GM21390 (cell line): ENCODE measurements at regions not wholly inside any gene's neighbourhood (a gene's known extent, or its start where the extent isn't known, plus 50 kb on each side); places are given as distances from the start of the nearest gene placed in this dataset.
"Not testable (repeated sequence)": the region's sequence is repeated elsewhere in the genome, so short reads cannot be mapped to it uniquely, and the experiment has no call there.

Experiments
- ATAC-seq: cut with Tn5 transposase; IDR thresholded peaks from one replicate; pipeline ENCODE4 v1.9.1; 2021; ENCODE audit not compliant: unreplicated experiment

GRCh38 chr7:97373736-97374135 lies 256.2 kb downstream of the SDHAF3 start:
- ATAC-seq = no peak

GRCh38 chr7:97377713-97378112 lies 260.2 kb downstream of the SDHAF3 start:
- no peak for ATAC-seq

GRCh38 chr7:97381815-97382554 lies 264.5 kb downstream of the SDHAF3 start:
- no peak for ATAC-seq

GRCh38 chr7:97390052-97390451 lies 272.6 kb downstream of the SDHAF3 start:
- ATAC-seq = no peak

DNA sequence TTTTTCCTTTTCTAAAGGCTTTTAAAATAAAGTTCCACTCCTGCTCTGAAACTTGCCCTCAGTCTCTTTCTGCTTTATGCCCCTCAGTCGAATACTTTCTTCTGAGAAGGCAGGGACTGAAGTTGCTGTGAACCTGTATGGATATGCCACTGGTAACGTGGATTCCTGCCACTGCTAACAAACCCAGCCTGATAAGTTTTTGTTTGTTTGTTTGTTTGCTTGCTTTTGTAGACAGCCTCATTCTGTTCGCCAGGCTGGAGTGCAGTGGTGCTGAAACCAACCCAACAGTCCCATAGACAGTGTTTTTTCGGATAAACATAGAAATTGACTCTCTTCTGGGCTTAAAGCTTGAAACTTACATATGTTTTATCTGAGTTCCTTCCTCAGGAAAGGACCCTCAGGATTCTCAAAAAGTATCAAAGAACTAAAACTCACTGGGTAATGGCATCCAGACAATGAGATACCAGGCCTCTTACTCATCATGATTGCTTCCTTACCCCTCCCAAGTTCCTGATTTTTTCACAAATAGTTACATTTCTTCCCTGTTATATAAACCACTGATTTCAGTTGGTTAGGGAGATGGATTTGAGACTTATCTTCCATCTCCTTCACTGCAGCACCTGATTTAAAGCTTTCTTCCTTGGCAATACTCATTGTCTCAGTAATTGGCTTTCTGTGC lies 273.6 kb downstream of the SDHAF3 start:
- no peak for ATAC-seq

DNA sequence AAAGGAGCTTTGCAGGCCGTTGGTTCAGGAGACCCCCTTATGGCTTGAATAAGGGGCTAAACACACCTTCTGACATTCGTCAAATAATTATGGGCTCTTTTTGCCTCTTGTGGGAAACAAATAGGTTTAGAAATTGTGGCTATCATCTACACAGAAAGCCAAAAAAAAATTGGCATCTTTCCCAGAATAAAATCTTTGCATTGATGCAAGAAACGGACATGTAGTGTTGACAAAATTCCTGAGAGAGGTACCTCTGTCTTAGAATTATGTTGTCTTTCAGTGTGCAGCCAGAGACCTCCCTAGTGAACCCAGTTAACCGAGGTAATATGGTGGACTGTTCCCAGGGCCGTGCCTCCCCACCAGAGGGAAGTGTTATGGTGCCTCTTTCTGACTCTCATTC lies 283.9 kb downstream of the SDHAF3 start:
- ATAC-seq = no peak

DNA sequence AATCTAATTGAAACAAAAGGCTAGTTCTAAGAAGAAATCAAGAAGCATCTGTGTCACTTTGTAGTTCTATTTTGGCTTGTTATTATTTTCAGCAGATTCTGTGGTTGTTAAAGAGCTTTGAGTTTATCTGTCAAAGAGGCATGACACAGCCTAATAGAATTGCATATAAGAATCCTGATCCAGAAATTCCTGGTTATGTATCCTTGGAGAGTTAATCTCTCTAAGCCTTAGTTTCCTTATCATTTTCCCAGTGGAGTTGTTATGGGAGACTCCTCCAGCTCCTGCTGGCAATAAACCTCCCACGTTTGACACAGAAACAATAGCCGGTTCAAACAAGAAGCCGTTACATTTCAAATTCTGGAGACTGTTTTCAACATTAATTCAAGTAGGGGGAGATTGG lies 288.3 kb downstream of the SDHAF3 start:
- no peak for ATAC-seq

- ATAC-seq = no peak
These were observed 289.6 kb downstream of the SDHAF3 start for GRCh38 chr7:97407106-97407505.

DNA sequence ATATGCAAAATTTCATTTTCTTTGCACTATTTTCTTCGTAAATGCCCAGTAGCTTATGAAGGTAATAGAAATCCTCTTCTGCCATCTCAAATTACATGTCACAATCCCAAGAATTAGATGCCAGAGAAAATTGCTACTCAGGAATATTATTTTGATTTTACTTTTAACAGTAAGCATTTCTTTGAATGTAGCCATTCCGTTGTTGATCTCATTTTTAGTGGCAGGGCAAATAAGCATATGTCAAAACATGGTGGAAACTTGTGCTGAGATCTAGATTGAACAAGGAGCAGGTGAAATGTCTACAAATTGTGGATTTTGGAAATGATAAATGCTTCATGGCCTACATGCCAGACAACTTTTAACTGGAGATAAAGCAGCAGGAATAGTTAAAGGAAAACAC lies 291.8 kb downstream of the SDHAF3 start:
- ATAC-seq = no peak

- ATAC-seq = no peak
These were observed 300.8 kb downstream of the SDHAF3 start for GRCh38 chr7:97418312-97418711.

DNA sequence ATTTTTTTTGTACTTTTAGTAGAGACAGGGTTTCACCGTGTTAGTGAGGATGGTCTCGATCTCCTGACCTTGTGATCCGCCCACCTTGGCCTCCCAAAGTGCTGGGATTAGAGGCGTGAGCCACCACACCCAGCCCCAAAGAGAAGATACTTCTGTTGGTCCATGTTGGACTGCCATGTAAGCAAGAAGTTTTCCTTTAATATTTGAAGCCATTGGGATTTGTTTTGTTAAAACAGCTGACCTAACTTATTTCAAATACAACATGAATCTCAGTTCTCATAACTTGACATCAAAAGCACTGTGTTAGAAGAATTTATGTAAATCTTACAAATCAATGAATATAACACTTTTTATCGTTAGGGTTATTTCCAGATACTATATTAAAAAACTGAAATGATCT lies 302.4 kb downstream of the SDHAF3 start:
- ATAC-seq = no peak

GRCh38 chr7:97421307-97421930 lies 303.9 kb downstream of the SDHAF3 start:
- no peak for ATAC-seq

DNA sequence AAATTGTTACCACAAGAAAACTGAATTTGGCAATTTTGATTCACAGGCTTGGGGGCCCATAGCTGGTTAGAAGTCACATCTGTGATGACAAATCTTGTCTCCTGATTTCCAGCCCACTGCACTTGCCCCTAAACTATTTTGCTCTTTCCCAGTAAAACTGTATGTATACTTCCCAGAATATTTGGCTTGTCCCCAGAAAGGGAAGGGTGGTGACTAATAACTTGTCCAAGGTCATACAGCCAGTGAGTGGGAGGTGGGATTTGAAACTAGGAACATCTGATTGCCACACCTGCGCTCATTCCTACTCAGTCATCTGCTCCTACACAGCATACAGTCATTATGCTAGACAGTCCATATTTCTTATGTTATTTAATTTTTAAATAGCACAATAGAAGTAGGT lies 304.5 kb downstream of the SDHAF3 start:
- no peak for ATAC-seq

- ATAC-seq = no peak
These were observed 301.9 kb upstream of the TAC1 start for GRCh38 chr7:97430006-97430405.

GRCh38 chr7:97439637-97440214 lies 292.2 kb upstream of the TAC1 start:
- ATAC-seq = no peak

- ATAC-seq = no peak
These were observed 285.5 kb upstream of the TAC1 start for GRCh38 chr7:97446361-97446760.

DNA sequence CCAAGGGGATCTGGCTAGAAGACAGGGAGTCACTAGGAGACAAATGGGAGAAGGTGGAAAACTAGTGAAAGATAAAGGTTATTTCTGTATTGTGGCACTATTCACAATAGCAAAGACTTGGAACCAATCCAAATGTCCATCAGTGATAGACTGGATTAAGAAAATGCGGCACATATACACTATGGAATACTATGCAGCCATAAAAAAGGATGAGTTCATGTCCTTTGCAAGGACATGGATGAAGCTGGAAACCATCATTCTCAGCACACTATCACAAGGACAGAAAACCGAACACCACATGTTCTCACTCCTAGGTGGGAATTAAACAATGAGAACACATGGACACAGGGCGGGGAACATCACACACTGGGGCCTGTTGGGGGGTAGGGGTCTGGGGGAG lies 282.4 kb upstream of the TAC1 start:
- ATAC-seq = not testable (repeated sequence)

DNA sequence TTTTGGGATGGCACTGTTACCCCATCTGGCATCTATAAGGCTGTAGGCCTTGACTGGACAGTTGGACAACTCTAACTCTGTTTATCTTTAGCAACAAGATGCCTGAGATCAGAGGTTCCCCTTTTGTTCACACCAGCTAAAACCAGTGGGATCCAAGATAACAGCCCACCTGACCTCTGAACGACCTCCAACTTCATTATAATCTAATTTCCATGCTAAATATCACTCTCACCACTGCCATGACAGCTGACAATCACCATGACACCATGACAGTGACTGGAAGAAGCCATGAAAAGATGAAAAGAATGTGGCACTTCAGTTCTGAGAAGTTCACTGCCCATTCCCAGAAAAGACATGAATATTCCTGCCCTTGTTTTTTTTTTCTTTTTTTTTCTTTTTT lies 281.4 kb upstream of the TAC1 start:
- ATAC-seq = no peak

GRCh38 chr7:97454636-97455035 lies 277.2 kb upstream of the TAC1 start:
- ATAC-seq = no peak

- no peak for ATAC-seq
These were observed 274.8 kb upstream of the TAC1 start for GRCh38 chr7:97457054-97457453.

GRCh38 chr7:97460433-97460832 lies 271.5 kb upstream of the TAC1 start:
- no peak for ATAC-seq

DNA sequence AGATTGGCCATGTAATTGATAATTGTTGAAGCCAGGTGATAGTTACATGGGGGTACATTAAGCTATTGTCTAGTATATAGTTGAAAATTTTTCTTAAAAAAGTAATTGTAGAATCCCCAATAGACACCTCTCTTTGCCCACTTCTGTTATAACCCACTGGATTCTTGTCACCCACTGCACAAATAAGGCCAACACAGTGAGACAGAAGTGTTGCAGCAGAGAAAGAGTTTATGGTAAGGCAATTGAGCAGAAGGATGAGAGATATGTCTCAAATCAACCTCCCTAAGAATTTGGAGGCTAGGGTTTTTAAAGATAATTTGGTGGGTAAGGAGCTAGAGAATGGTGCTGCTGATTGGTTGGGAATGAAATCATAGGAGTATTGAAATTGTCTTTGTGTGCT lies 270.3 kb upstream of the TAC1 start:
- ATAC-seq = no peak
